Breast epithelium (tissue), 4 donors: ENCODE measurements at regions not wholly inside any gene's neighbourhood (a gene's known extent, or its start where the extent isn't known, plus 50 kb on each side); places are given as distances from the start of the nearest gene placed in this dataset.

Experiments
- DNase-seq, 2 donors: peaks; one replicate each; pipeline ENCODE4 v3.0.0-alpha.2; 2019; ENCODE audit warnings: low spot score in 2 of 2
- H3K27ac ChIP-seq, 2 donors: fragments of 200-600 bp; sonication (generic) in 1 of 2; one replicate each; pipeline ENCODE4 v1.5.1; 2016 to 2019; ENCODE audit warnings: mild to moderate bottlenecking in 1 of 2
- H3K27me3 ChIP-seq, 2 donors: fragments of 200-600 bp; sonication (generic) in 1 of 2; one replicate each; pipeline versions ENCODE4 v1.5.1 to v1.6.0; 2017 to 2019; ENCODE audit warnings: control low read depth in 1 of 2, mild to moderate bottlenecking in 1 of 2
- H3K36me3 ChIP-seq: fragments of 200-600 bp; one replicate; pipeline ENCODE4 v1.5.1; 2019
- H3K4me1 ChIP-seq, 2 donors: fragments of 200-600 bp; sonication (generic); one replicate each; pipeline ENCODE4 v1.5.1; 2016 to 2019; ENCODE audit warnings: control low read depth in 1 of 2
- H3K4me3 ChIP-seq, 3 donors: fragments of 200-600 bp; sonication (generic); 1 replicate in 2 of 3; 2 replicates in 1 of 3; pipeline ENCODE4 v1.5.1; 2016 to 2019; ENCODE audit warnings: mild to moderate bottlenecking in 3 of 3, moderate library complexity in 2 of 3
- H3K9me3 ChIP-seq, 2 donors: fragments of 200-600 bp; sonication (generic) in 1 of 2; one replicate each; pipeline ENCODE4 v1.5.1; 2016 to 2019; ENCODE audit warnings: control low read depth in 1 of 2
- CTCF ChIP-seq, 3 donors: fragments of 450-650 bp; IDR thresholded peaks; one replicate each; pipeline ENCODE4 v1.5.1; 2016 to 2017; ENCODE audit warnings: antibody characterized with exemption in 3 of 3, mild to moderate bottlenecking in 3 of 3, moderate library complexity in 3 of 3
- POLR2A ChIP-seq: fragments of 450-650 bp; IDR thresholded peaks from one replicate; pipeline ENCODE4 v1.6.1; 2016; ENCODE audit warnings: antibody characterized with exemption, mild to moderate bottlenecking, moderate library complexity
- POLR2AphosphoS5 ChIP-seq, 3 donors: sonication (generic); formaldehyde crosslinking; IDR thresholded peaks; one replicate each; pipeline ENCODE4 v1.6.1; 2017; ENCODE audit warnings: antibody characterized with exemption in 3 of 3
- intact Hi-C: fragments of 100-400 bp; cut with DNase I; formaldehyde crosslinking; loops from one replicate; pipeline ENCODE4 v1.15.1; 2023; ENCODE audit warnings: low total_unique reads

GRCh38 chrX:46279214-46279924 lies 265.9 kb downstream of the ZNF674 start:
- TF ChIP-seq POLR2AphosphoS5 (IDR thresholded peaks at IDR 0.05) (no peak), CTCF (IDR thresholded peaks at IDR 0.05) (no peak)
- no peak overlapping the region for H3K27ac ChIP-seq
- no peaks in the 10 kb centered on the region for H3K36me3 ChIP-seq
- H3K4me3 ChIP-seq: no peak overlapping the region
- DNase-seq: no peak
- H3K4me1 ChIP-seq: no peaks in the 10 kb centered on the region
- peaks cover 0 to 20% of the 10 kb centered on the region in 2 donors for H3K27me3 ChIP-seq
- intact Hi-C loops: no loop called here
- H3K9me3 ChIP-seq: no peaks in the 10 kb centered on the region

- H3K4me1 ChIP-seq: no peaks in the 10 kb centered on the region
- no peak for TF ChIP-seq CTCF (IDR thresholded peaks at IDR 0.05)
- no peak for TF ChIP-seq POLR2AphosphoS5 (IDR thresholded peaks at IDR 0.05)
- no peak for TF ChIP-seq POLR2A
- H3K4me3 ChIP-seq: no peak overlapping the region
- no peak overlapping the region for H3K27ac ChIP-seq
- H3K9me3 ChIP-seq: no peaks in the 10 kb centered on the region
- DNase-seq: no peak
- intact Hi-C loops: no loop called here
- H3K36me3 ChIP-seq: no peaks in the 10 kb centered on the region
- H3K27me3 ChIP-seq: peaks cover 0 to 20% of the 10 kb centered on the region in 2 donors
Observed at GRCh38 chrX:46278572-46278971, 266.6 kb downstream of the ZNF674 start.

GRCh38 chrX:46268412-46268811 lies 276.8 kb downstream of the ZNF674 start:
- intact Hi-C loops: no loop called here
- H3K9me3 ChIP-seq: peaks cover 0 to 11% of the 10 kb centered on the region in 2 donors
- TF ChIP-seq POLR2A: no peak
- no peak for TF ChIP-seq POLR2AphosphoS5 (IDR thresholded peaks at IDR 0.05)
- no peak for TF ChIP-seq CTCF (IDR thresholded peaks at IDR 0.05)
- no peak overlapping the region for H3K27ac ChIP-seq
- DNase-seq: no peak
- no peak overlapping the region for H3K4me3 ChIP-seq
- H3K36me3 ChIP-seq: no peaks in the 10 kb centered on the region
- no peaks in the 10 kb centered on the region for H3K4me1 ChIP-seq
- H3K27me3 ChIP-seq: peaks cover 0 to 32% of the 10 kb centered on the region in 2 donors

- TF ChIP-seq POLR2AphosphoS5 (IDR thresholded peaks at IDR 0.05) (no peak), POLR2A (no peak), CTCF (IDR thresholded peaks at IDR 0.05) (no peak)
- intact Hi-C loops: no loop called here
- H3K4me1 ChIP-seq: no peaks in the 10 kb centered on the region
- H3K27me3 ChIP-seq: peaks cover 0 to 19% of the 10 kb centered on the region in 2 donors
- H3K9me3 ChIP-seq: no peaks in the 10 kb centered on the region
- DNase-seq: no peak
- no peaks in the 10 kb centered on the region for H3K36me3 ChIP-seq
- no peak overlapping the region for H3K4me3 ChIP-seq
- H3K27ac ChIP-seq: no peak overlapping the region
Observed at GRCh38 chrX:46263494-46263893, 281.7 kb downstream of the ZNF674 start.

GRCh38 chrX:46262304-46262703 lies 282.9 kb downstream of the ZNF674 start:
- Histone ChIP-seq H3K27me3 (peaks cover 0 to 17% of the 10 kb centered on the region in 2 donors), H3K27ac (no peak overlapping the region), H3K4me3 (no peak overlapping the region), H3K4me1 (no peaks in the 10 kb centered on the region), H3K36me3 (no peaks in the 10 kb centered on the region), H3K9me3 (no peaks in the 10 kb centered on the region)
- no peak for DNase-seq
- intact Hi-C loops: no loop called here
- TF ChIP-seq POLR2A (no peak), CTCF (IDR thresholded peaks at IDR 0.05) (no peak), POLR2AphosphoS5 (IDR thresholded peaks at IDR 0.05) (no peak)
